ENCODE measurements at regions not wholly inside any gene's neighbourhood (a gene's known extent, or its start where the extent isn't known, plus 50 kb on each side); places are given as distances from the start of the nearest gene placed in this dataset.

GRCh38 chr6:156583083-156583482 is 194.1 kb upstream of the ARID1B start:
- no peak for TF ChIP-seq POLR2AphosphoS5 (IDR thresholded peaks at IDR 0.05)
- no peak for TF ChIP-seq CTCF (IDR thresholded peaks at IDR 0.05)

All from esophagus muscularis mucosa (tissue), 3 donors.